K562 (cell line): ENCODE measurements at regions not wholly inside any gene's neighbourhood (a gene's known extent, or its start where the extent isn't known, plus 50 kb on each side); places are given as distances from the start of the nearest gene placed in this dataset.

ENCODE experiments used
- ATAC-seq: fragments of 200-7000 bp; cut with Tn5 transposase; 3 replicates; pipeline ENCODE4 v1.9.1; 2020; ENCODE audit warnings: moderate library complexity
- BruUV-seq: library from RNA; stranded (reverse); fragments of 400-500 nt; replicated peaks from 2 replicates; lab custom pipeline; 2021; lab: Mats Ljungman, UMichigan
- CTCF ChIA-PET: fragments of 300-600 bp; formaldehyde crosslinking; extraction: SDS; loops from one replicate; lab custom pipeline; 2021; ENCODE audit warnings: low intra/inter-chr PET ratio; lab: Yijun Ruan, JAX
- POLR2A ChIA-PET: fragments of 300-600, 350-650 bp; sonication (Branson Sonifier 250); formaldehyde crosslinking; extraction: SDS; loops from one replicate; lab custom pipeline; 2021; ENCODE audit warnings: antibody characterized with exemption, inconsistent platforms; lab: Yijun Ruan, JAX
- DNase-seq, 4 experiments: peaks; one replicate each; pipeline versions ENCODE4 v3.0.0 to v3.0.0-alpha.2; 2011 to 2018; ENCODE audit warnings: low spot score in 3 of 4, mixed read lengths in 3 of 4; ENCODE audit errors: extremely low read depth in 1 of 4
- FAIRE-seq: peaks from 2 replicates; lab custom pipeline; 2011; peaks lifted over from hg19 to GRCh38; lab: Jason Lieb, UNC
- H2AFZ ChIP-seq: 2 replicates; pipeline ENCODE4 v1.6.0; 2011; ENCODE audit warnings: low read depth, low read length, control low read depth, inconsistent platforms
- H3K27ac ChIP-seq: fragments of 200-600 bp; 3 replicates; pipeline ENCODE4 v1.8.0; 2011; ENCODE audit warnings: low read depth, mild to moderate bottlenecking, control low read depth, inconsistent platforms, low read length, moderate library complexity, mixed read lengths; ENCODE audit errors: extremely low read depth
- H3K27me3 ChIP-seq, 2 experiments: fragments of 300-600 bp in 1 of 2; 2 replicates in 1 of 2; 3 replicates in 1 of 2; pipeline versions ENCODE4 v1.6.0 to v1.8.0; 2011; ENCODE audit warnings: inconsistent platforms in 2 of 2, low read length in 2 of 2, mild to moderate bottlenecking in 1 of 2, mixed read lengths in 1 of 2, moderate library complexity in 1 of 2; ENCODE audit not compliant: control insufficient read depth in 2 of 2, insufficient read depth in 2 of 2
- H3K36me3 ChIP-seq: fragments of 300-600 bp; 3 replicates; pipeline ENCODE4 v1.8.0; 2011; ENCODE audit warnings: mild to moderate bottlenecking, low read length, inconsistent platforms; ENCODE audit not compliant: control insufficient read depth, insufficient read depth
- H3K4me1 ChIP-seq, 2 experiments: fragments of 200-600 bp in 1 of 2; replicated peaks in 1 of 2; 2 replicates in 1 of 2; 3 replicates in 1 of 2; pipeline versions ENCODE4 v1.5.1 to v1.8.0; 2011; ENCODE audit warnings: inconsistent platforms in 2 of 2, low read length in 2 of 2, mild to moderate bottlenecking in 1 of 2, mixed read lengths in 1 of 2, moderate library complexity in 1 of 2; ENCODE audit not compliant: control insufficient read depth in 2 of 2, insufficient read depth in 2 of 2
- H3K4me2 ChIP-seq: 2 replicates; pipeline ENCODE4 v1.6.1; 2011; ENCODE audit warnings: low read length, control low read depth, inconsistent platforms, mixed read lengths; ENCODE audit not compliant: insufficient read depth
- H3K4me3 ChIP-seq: fragments of 200-600 bp; sonication (generic), shearing (Covaris generic); 2 replicates; pipeline ENCODE4 v1.5.1; 2016; ENCODE audit warnings: control low read depth, inconsistent platforms
- H3K79me2 ChIP-seq: fragments of 200-600 bp; 3 replicates; pipeline ENCODE4 v1.8.0; 2011; ENCODE audit warnings: low read length, inconsistent platforms; ENCODE audit not compliant: control insufficient read depth, insufficient read depth
- H3K9ac ChIP-seq, 2 experiments: 2 replicates each; pipeline versions ENCODE4 v1.6.0 to v1.6.1; 2011; ENCODE audit warnings: low read depth in 2 of 2, low read length in 2 of 2, control low read depth in 1 of 2, inconsistent platforms in 1 of 2, mild to moderate bottlenecking in 1 of 2, mixed read lengths in 1 of 2; ENCODE audit not compliant: insufficient read depth in 1 of 2
- H3K9me1 ChIP-seq: one replicate; pipeline ENCODE4 v1.6.0; 2011; ENCODE audit warnings: inconsistent platforms, mild to moderate bottlenecking, low read length, moderate library complexity; ENCODE audit not compliant: control insufficient read depth, insufficient read depth
- H3K9me3 ChIP-seq: replicated peaks from 2 replicates; pipeline ENCODE4 v1.5.1; 2011; ENCODE audit warnings: low read depth, low read length, inconsistent platforms; ENCODE audit not compliant: control insufficient read depth, insufficient read depth
- H4K20me1 ChIP-seq: replicated peaks from 2 replicates; pipeline ENCODE4 v1.6.1; 2011; ENCODE audit warnings: low read length, inconsistent platforms, mixed read lengths; ENCODE audit not compliant: control insufficient read depth, insufficient read depth
- EGR1 ChIP-seq: fragments of 450-650 bp; conservative IDR thresholded peaks from 2 replicates; pipeline ENCODE4 v1.6.1; 2017; ENCODE audit warnings: mild to moderate bottlenecking
- FOXK2 ChIP-seq, 2 experiments: fragments of 450-650 bp; IDR thresholded peaks in 1 of 2; conservative IDR thresholded peaks in 1 of 2; 2 replicates each; pipeline ENCODE4 v1.6.1; 2016; ENCODE audit warnings: low read depth in 2 of 2, mild to moderate bottlenecking in 1 of 2
- MCM7 ChIP-seq, 2 experiments: fragments of 450-650 bp; IDR thresholded peaks; 2 replicates each; pipeline ENCODE4 v1.6.1; 2016 to 2018
- MTA3 ChIP-seq: fragments of 450-650 bp; formaldehyde crosslinking; IDR thresholded peaks from 2 replicates; pipeline ENCODE4 v1.6.1; 2017; ENCODE audit warnings: mild to moderate bottlenecking, borderline replicate concordance
- POLR2AphosphoS2 ChIP-seq: IDR thresholded peaks from 2 replicates; pipeline ENCODE4 v1.6.1; 2012; ENCODE audit warnings: low read length, improper control_type of control experiment
- SAFB2 ChIP-seq: fragments of 200-400 bp; formaldehyde crosslinking; IDR thresholded peaks from 2 replicates; pipeline ENCODE4 v1.6.1; 2018; ENCODE audit warnings: borderline replicate concordance, low read length, low read depth, moderate library complexity; ENCODE audit not compliant: severe bottlenecking
- STAT5A ChIP-seq: IDR thresholded peaks from 2 replicates; pipeline ENCODE4 v1.6.1; 2012; ENCODE audit warnings: low read length, inconsistent platforms, borderline replicate concordance
- STAT5B ChIP-seq: fragments of 250-450 bp; sonication (Bioruptor Pico); IDR thresholded peaks from 2 replicates; pipeline ENCODE4 v1.8.0; 2021; ENCODE audit warnings: mild to moderate bottlenecking, inconsistent platforms
- ZNF707 ChIP-seq: fragments of 250-450 bp; sonication (Bioruptor Pico); conservative IDR thresholded peaks from 2 replicates; pipeline ENCODE4 v1.8.0; 2022; ENCODE audit warnings: inconsistent platforms, mild to moderate bottlenecking, moderate library complexity
- WGBS: fragments of 100-300 bp; shearing (Covaris generic); methylation state at CpG from one replicate; pipeline ENCODE4 v1.1.6; 2016; ENCODE audit warnings: low coverage, mixed read lengths; ENCODE audit not compliant: insufficient coverage; ENCODE audit errors: missing lambda C conversion rate; 5-methylcytosine and 5-hydroxymethylcytosine counted together
- in situ Hi-C: fragments of 300-500 bp; cut with MboI; formaldehyde crosslinking; loops from 4 replicates; pipeline ENCODE4 v1.15.0; 2018; ENCODE audit warnings: inconsistent platforms, mixed read lengths
- intact Hi-C: fragments of 100-400 bp; cut with micrococcal nuclease; formaldehyde crosslinking; loops from 2 replicates; pipeline ENCODE4 v1.14.2; 2022

DNA sequence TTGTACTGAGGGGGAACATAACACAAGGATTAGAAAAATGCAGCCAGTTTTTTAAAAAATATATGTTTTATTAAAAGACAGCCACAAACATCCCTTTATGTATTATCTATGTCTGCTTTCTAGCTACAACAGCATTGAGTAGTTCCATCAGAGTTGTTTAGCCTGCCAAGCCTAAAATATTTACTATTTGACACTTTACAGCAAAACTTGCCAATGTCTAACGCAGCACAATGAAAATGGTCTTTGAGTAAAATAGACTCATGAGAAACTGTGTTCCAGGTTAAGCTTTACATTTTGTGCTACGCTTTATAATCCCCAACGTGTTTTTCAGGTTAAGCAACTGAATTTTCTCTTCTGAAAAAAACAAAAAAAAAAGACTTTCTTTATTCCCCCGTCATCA is 2211.5 kb upstream of the RAG2 start:
- in situ Hi-C loops (no loop called here), intact Hi-C loops (no loop called here)
- Histone ChIP-seq H3K4me3 (no peak overlapping the region), H3K9me3 (no peaks in the 10 kb centered on the region), H3K4me1 (no peaks in the 10 kb centered on the region), H3K36me3 (no peaks in the 10 kb centered on the region), H3K27ac (no peak overlapping the region), H2AFZ (no peak overlapping the region), H3K79me2 (no peaks in the 10 kb centered on the region), H3K9me1 (no peaks in the 10 kb centered on the region), H4K20me1 (no peaks in the 10 kb centered on the region), H3K4me2 (no peak overlapping the region), H3K9ac (no peak overlapping the region), H3K27me3 (no peaks in the 10 kb centered on the region)
- CTCF ChIA-PET, result no interaction called here
- BruUV-seq, result no TSS peak
- DNase-seq, result no peak
- POLR2A ChIA-PET, result interaction anchor here (0.6 kb wide), 1 partner anchor 1923 kb away, joined by 3 read pairs; no protein-coding TSS in a partner anchor
- TF ChIP-seq MCM7 (IDR thresholded peaks at IDR 0.05), result no peak
- no peak for TF ChIP-seq SAFB2
- no peak for TF ChIP-seq EGR1
- TF ChIP-seq POLR2AphosphoS2, result no peak
- TF ChIP-seq STAT5B (CRISPR knock-in tag), result no peak
- TF ChIP-seq ZNF707 (CRISPR knock-in tag), result no peak
- no peak for TF ChIP-seq FOXK2 (conservative IDR thresholded peaks at IDR 0.05 in 1 of 2, IDR thresholded peaks at IDR 0.05 in 1 of 2; ENCODE audit: low read depth in 2 of 2)
- no peak for TF ChIP-seq MTA3
- TF ChIP-seq STAT5A, result no peak
- no peak for ATAC-seq
- no peak for FAIRE-seq
- 0% methylated on average over 4 of the region's 4 CpGs for WGBS
